Left lung (tissue), 4 donors: ENCODE measurements at regions not wholly inside any gene's neighbourhood (a gene's known extent, or its start where the extent isn't known, plus 50 kb on each side); places are given as distances from the start of the nearest gene placed in this dataset.

Source experiments
- ATAC-seq: fragments of 200-7000 bp; cut with Tn5 transposase; one replicate; pipeline ENCODE4 v1.9.1; 2020; ENCODE audit warnings: moderate library complexity
- DNase-seq, 4 donors: peaks; one replicate each; pipeline ENCODE4 v3.0.0-alpha.2; 2013 to 2020
- H3K27ac ChIP-seq, 2 donors: fragments of 200-600 bp; sonication (generic) in 1 of 2; one replicate each; pipeline versions ENCODE4 v1.5.0 to v1.8.0; 2020 to 2021
- H3K27me3 ChIP-seq, 2 donors: fragments of 200-600 bp; sonication (generic) in 1 of 2; one replicate each; pipeline versions ENCODE4 v1.5.0 to v1.8.0; 2020 to 2021
- H3K36me3 ChIP-seq, 2 donors: fragments of 200-600 bp; sonication (generic) in 1 of 2; one replicate each; pipeline versions ENCODE4 v1.5.0 to v1.8.0; 2020 to 2021
- H3K4me1 ChIP-seq, 2 donors: fragments of 200-600 bp; one replicate each; pipeline ENCODE4 v1.8.0; 2021
- H3K4me3 ChIP-seq, 2 donors: fragments of 200-600 bp; sonication (generic) in 1 of 2; one replicate each; pipeline versions ENCODE4 v1.5.0 to v1.8.0; 2020 to 2021; ENCODE audit warnings: mild to moderate bottlenecking in 1 of 2
- H3K9me3 ChIP-seq, 2 donors: fragments of 200-600 bp; sonication (generic) in 1 of 2; one replicate each; pipeline versions ENCODE4 v1.5.0 to v1.8.0; 2020 to 2021
- intact Hi-C, 2 donors: fragments of 100-400 bp; cut with DNase I; formaldehyde crosslinking; loops; one replicate each; pipeline versions ENCODE4 v1.11.2 to v1.14.2; 2022
- TF ChIP-seq, protein P1 (sequence below), 2 donors: fragments of 200-600 bp; sonication (generic) in 1 of 2; IDR thresholded peaks; one replicate each; pipeline versions ENCODE4 v1.5.0 to v1.8.0; 2021; ENCODE audit warnings: antibody characterized with exemption in 2 of 2
- donor health status: DM: no; HTN: yes; CAD: no.
- donor health status: DM: no; HTN: no; CAD: no.

DNA sequence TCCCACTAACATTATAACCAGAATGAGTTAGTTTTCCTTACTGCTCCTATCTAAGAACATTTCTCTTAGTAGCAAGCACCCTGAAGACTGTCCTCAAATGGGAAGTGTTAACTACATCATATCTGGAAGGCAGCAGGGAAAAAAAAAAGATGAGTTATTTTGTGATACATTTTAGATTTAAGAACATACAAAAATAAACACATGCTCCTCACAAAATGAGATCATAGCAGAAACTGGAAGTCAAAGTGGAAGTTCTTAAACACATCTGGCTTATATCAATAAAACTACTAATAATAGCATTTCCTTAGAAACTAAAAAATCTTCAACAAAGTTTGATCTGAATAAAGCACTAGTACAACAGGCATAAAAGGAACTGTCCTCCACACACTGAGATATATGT lies 70.4 kb downstream of the SLITRK6 start:
- H3K4me3 ChIP-seq: no peak overlapping the region
- H3K9me3 ChIP-seq: no peaks in the 10 kb centered on the region
- H3K4me1 ChIP-seq: no peaks in the 10 kb centered on the region
- DNase-seq: no peak
- no peak overlapping the region for H3K27ac ChIP-seq
- ATAC-seq: no peak
- no peaks in the 10 kb centered on the region for H3K36me3 ChIP-seq
- no peaks in the 10 kb centered on the region for H3K27me3 ChIP-seq
- intact Hi-C loops: no loop called here
- TF ChIP-seq, protein P1, sequence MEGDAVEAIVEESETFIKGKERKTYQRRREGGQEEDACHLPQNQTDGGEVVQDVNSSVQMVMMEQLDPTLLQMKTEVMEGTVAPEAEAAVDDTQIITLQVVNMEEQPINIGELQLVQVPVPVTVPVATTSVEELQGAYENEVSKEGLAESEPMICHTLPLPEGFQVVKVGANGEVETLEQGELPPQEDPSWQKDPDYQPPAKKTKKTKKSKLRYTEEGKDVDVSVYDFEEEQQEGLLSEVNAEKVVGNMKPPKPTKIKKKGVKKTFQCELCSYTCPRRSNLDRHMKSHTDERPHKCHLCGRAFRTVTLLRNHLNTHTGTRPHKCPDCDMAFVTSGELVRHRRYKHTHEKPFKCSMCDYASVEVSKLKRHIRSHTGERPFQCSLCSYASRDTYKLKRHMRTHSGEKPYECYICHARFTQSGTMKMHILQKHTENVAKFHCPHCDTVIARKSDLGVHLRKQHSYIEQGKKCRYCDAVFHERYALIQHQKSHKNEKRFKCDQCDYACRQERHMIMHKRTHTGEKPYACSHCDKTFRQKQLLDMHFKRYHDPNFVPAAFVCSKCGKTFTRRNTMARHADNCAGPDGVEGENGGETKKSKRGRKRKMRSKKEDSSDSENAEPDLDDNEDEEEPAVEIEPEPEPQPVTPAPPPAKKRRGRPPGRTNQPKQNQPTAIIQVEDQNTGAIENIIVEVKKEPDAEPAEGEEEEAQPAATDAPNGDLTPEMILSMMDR (IDR thresholded peaks at IDR 0.05): no peak

GRCh38 chr13:85725433-85725832 lies 73.8 kb downstream of the SLITRK6 start:
- DNase-seq (no peak), ATAC-seq (no peak)
- no peaks in the 10 kb centered on the region for H3K36me3 ChIP-seq
- H3K4me3 ChIP-seq: no peak overlapping the region
- no peaks in the 10 kb centered on the region for H3K4me1 ChIP-seq
- H3K27ac ChIP-seq: no peak overlapping the region
- no peaks in the 10 kb centered on the region for H3K27me3 ChIP-seq
- TF ChIP-seq, protein P1 (IDR thresholded peaks at IDR 0.05): no peak
- H3K9me3 ChIP-seq: no peaks in the 10 kb centered on the region
- intact Hi-C loops: no loop called here

GRCh38 chr13:85724546-85725432 lies 74.4 kb downstream of the SLITRK6 start:
- DNase-seq (peak in 3 of 4 donors; percentile 30 to 72 (median 72)), ATAC-seq (peak; percentile 66)

DNA sequence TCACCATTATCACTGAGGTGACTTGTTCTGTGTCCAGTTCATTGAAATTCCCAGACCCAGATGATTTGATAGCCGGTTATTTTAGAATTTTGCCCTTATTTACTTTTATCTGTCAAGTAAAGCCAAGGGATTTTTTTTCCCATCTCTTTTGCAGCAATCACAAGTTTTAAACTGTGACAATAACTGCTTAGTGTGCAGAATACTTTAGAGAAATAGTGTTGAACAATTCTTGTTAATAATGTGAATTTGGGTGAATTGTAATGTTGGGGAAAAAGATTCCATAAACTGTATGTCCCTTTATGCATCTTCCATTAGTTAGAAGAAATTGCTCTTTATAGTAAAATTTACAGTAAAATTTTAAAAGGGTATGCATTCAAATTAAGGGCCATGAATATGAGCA lies 79.5 kb downstream of the SLITRK6 start:
- TF ChIP-seq, protein P1 (IDR thresholded peaks at IDR 0.05): no peak
- ATAC-seq (no peak), DNase-seq (no peak)
- Histone ChIP-seq H3K27ac (no peak overlapping the region), H3K27me3 (no peaks in the 10 kb centered on the region), H3K9me3 (no peaks in the 10 kb centered on the region), H3K4me3 (no peak overlapping the region), H3K4me1 (no peaks in the 10 kb centered on the region), H3K36me3 (no peaks in the 10 kb centered on the region)
- intact Hi-C loops: no loop called here

More at GRCh38 chr13:85724546-85725432, 74.4 kb downstream of the SLITRK6 start:
- no peaks in the 10 kb centered on the region for H3K4me1 ChIP-seq
- H3K4me3 ChIP-seq: no peak overlapping the region
- intact Hi-C loops: no loop called here
- H3K36me3 ChIP-seq: no peaks in the 10 kb centered on the region
- H3K9me3 ChIP-seq: no peaks in the 10 kb centered on the region
- no peaks in the 10 kb centered on the region for H3K27me3 ChIP-seq
- no peak overlapping the region for H3K27ac ChIP-seq
- TF ChIP-seq, protein P1 (IDR thresholded peaks at IDR 0.05): no peak

DNA sequence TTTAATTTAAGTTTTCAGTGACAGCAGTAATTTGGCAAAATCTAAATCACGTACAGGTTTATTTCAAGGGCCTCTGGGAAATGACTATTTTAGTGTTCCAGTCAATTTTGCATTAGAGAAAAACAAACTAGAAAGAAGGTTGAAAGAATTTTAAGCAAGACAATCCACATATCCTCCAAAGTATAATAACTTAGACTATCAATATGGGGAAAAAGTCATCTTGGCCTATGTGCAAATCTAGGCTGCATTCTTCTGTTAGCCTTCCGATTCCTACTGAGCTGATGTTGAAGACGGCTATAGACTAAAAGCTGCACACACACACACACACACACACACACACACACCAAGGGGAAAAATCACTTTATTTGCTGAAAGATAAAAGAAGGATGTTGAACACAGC lies 81.3 kb downstream of the SLITRK6 start:
- ATAC-seq: no peak
- Histone ChIP-seq H3K4me1 (no peaks in the 10 kb centered on the region), H3K9me3 (no peaks in the 10 kb centered on the region), H3K27me3 (no peaks in the 10 kb centered on the region), H3K27ac (no peak overlapping the region), H3K4me3 (no peak overlapping the region), H3K36me3 (no peaks in the 10 kb centered on the region)
- DNase-seq: no peak
- intact Hi-C loops: no loop called here
- TF ChIP-seq, protein P1 (IDR thresholded peaks at IDR 0.05): no peak
